ENCODE measurements at regions not wholly inside any gene's neighbourhood (a gene's known extent, or its start where the extent isn't known, plus 50 kb on each side); places are given as distances from the start of the nearest gene placed in this dataset.

DNA sequence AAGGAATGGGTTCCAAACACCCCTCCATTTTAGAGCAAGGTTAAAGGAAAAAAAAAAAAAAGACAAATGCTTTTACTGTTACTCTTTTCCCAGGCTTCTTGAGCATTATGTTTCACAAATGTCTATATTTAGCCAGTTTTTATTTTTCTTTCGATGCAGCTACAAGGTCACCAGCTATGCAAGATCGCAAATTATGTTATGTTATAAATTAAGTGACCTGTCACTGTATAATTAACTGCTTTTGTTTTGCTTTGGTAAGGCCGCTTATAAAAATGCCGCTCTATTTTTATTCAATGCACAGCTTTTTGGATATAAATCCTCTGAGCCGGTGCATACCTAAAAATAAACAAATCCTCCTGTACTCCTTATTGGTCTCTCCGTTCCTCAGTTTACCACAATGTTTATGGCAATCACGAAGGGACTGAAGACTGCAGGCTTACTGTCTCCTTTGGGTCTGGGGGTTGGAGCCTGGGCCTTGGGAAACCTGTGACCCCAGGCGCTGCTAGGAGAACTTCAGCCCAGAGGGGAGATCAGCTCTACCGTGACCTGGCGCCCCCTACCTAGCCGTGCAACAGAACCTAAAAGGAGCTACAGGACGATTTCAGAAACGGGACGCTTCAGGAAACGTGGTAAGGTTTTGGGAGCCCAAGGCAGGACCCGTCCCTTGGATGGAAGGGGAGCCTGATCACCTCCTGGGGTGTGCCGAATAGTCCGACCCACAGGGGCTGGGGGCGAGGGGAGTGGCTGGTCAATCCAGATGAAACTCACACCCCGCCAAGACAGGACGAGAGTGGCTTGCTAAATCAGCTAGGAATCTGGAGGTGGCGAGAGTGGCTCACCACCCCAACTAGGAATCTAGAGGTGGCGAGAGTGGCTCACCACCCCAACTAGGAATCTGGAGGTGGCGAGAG is 101.2 kb upstream of the CD55 start:
- TF ChIP-seq, protein P1, sequence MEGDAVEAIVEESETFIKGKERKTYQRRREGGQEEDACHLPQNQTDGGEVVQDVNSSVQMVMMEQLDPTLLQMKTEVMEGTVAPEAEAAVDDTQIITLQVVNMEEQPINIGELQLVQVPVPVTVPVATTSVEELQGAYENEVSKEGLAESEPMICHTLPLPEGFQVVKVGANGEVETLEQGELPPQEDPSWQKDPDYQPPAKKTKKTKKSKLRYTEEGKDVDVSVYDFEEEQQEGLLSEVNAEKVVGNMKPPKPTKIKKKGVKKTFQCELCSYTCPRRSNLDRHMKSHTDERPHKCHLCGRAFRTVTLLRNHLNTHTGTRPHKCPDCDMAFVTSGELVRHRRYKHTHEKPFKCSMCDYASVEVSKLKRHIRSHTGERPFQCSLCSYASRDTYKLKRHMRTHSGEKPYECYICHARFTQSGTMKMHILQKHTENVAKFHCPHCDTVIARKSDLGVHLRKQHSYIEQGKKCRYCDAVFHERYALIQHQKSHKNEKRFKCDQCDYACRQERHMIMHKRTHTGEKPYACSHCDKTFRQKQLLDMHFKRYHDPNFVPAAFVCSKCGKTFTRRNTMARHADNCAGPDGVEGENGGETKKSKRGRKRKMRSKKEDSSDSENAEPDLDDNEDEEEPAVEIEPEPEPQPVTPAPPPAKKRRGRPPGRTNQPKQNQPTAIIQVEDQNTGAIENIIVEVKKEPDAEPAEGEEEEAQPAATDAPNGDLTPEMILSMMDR (IDR thresholded peaks at IDR 0.05) = no peak
- no peak for TF ChIP-seq POLR2A (IDR thresholded peaks at IDR 0.05)
